ENCODE measurements at regions not wholly inside any gene's neighbourhood (a gene's known extent, or its start where the extent isn't known, plus 50 kb on each side); places are given as distances from the start of the nearest gene placed in this dataset.

DNA sequence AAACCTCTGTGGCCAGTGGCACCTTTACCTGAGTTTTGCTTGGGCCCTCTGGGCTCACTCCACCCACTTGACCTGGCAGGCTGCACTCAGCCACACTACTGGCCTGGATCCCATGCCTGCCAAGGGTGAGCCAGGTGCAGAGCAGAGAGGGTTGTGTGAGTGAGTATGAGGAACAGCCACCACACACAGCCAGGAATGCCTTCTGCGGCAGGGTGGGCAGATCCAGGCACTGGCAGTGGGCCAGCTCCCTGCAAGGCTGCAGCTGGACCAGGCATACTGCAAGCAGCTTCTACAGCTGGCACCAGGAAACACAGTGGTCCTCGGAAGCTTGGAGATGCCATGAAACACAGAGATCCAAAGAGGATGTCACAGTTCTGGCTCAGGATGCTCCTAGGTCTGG lies 570.1 kb upstream of the ACTRT1 start:
- TF ChIP-seq POLR2A (IDR thresholded peaks at IDR 0.05; ENCODE audit: low read length), result no peak
- no peak for TF ChIP-seq RFX5 (IDR thresholded peaks at IDR 0.05)
- no peak for TF ChIP-seq RAD21 (conservative IDR thresholded peaks at IDR 0.05 in 1 of 2, IDR thresholded peaks at IDR 0.05 in 1 of 2)
- TF ChIP-seq, protein P1, sequence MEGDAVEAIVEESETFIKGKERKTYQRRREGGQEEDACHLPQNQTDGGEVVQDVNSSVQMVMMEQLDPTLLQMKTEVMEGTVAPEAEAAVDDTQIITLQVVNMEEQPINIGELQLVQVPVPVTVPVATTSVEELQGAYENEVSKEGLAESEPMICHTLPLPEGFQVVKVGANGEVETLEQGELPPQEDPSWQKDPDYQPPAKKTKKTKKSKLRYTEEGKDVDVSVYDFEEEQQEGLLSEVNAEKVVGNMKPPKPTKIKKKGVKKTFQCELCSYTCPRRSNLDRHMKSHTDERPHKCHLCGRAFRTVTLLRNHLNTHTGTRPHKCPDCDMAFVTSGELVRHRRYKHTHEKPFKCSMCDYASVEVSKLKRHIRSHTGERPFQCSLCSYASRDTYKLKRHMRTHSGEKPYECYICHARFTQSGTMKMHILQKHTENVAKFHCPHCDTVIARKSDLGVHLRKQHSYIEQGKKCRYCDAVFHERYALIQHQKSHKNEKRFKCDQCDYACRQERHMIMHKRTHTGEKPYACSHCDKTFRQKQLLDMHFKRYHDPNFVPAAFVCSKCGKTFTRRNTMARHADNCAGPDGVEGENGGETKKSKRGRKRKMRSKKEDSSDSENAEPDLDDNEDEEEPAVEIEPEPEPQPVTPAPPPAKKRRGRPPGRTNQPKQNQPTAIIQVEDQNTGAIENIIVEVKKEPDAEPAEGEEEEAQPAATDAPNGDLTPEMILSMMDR (IDR thresholded peaks at IDR 0.05), result no peak
- no peak for TF ChIP-seq ESRRA (IDR thresholded peaks at IDR 0.05; ENCODE audit: borderline replicate concordance, low read length)
- TF ChIP-seq, protein P2, sequence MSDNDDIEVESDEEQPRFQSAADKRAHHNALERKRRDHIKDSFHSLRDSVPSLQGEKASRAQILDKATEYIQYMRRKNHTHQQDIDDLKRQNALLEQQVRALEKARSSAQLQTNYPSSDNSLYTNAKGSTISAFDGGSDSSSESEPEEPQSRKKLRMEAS (IDR thresholded peaks at IDR 0.05), result no peak

Measured in A549 (cell line).